ENCODE measurements at regions not wholly inside any gene's neighbourhood (a gene's known extent, or its start where the extent isn't known, plus 50 kb on each side); places are given as distances from the start of the nearest gene placed in this dataset.
A peak's percentile ranks its signal among the peaks of the same experiment; 100 is the strongest.

- DNase-seq (ENCODE audit: low spot score): no peak
Observed at GRCh38 chr2:23091900-23092299, 293.1 kb upstream of the KLHL29 start.

- peak; percentile 27 for DNase-seq (ENCODE audit: low spot score)
Observed at GRCh38 chr2:23092831-23093230, 292.1 kb upstream of the KLHL29 start.

- no peak for DNase-seq (ENCODE audit: low spot score)
Observed at GRCh38 chr2:23093513-23093912, 291.5 kb upstream of the KLHL29 start.

- no peak for DNase-seq (ENCODE audit: low spot score)
Observed at GRCh38 chr2:23096906-23097602, 287.9 kb upstream of the KLHL29 start.

- DNase-seq (ENCODE audit: low spot score): no peak
Observed at GRCh38 chr2:23100406-23100805, 284.6 kb upstream of the KLHL29 start.

GRCh38 chr2:23106242-23106785 lies 278.7 kb upstream of the KLHL29 start:
- no peak for DNase-seq (ENCODE audit: low spot score)

- DNase-seq (ENCODE audit: low spot score): no peak
Observed at GRCh38 chr2:23107327-23107941, 277.5 kb upstream of the KLHL29 start.

GRCh38 chr2:23111263-23111662 lies 273.7 kb upstream of the KLHL29 start:
- no peak for DNase-seq (ENCODE audit: low spot score)

- no peak for DNase-seq (ENCODE audit: low spot score)
Observed at GRCh38 chr2:23112517-23112916, 272.5 kb upstream of the KLHL29 start.

- DNase-seq (ENCODE audit: low spot score): no peak
Observed at GRCh38 chr2:23114299-23114698, 270.7 kb upstream of the KLHL29 start.

- no peak for DNase-seq (ENCODE audit: low spot score)
Observed at GRCh38 chr2:23118313-23118712, 266.7 kb upstream of the KLHL29 start.

GRCh38 chr2:23118894-23119293 lies 266.1 kb upstream of the KLHL29 start:
- DNase-seq (ENCODE audit: low spot score): no peak

GRCh38 chr2:23120161-23120560 lies 264.8 kb upstream of the KLHL29 start:
- DNase-seq (ENCODE audit: low spot score): no peak

- no peak for DNase-seq (ENCODE audit: low spot score)
Observed at GRCh38 chr2:23121968-23122648, 262.9 kb upstream of the KLHL29 start.

- no peak for DNase-seq (ENCODE audit: low spot score)
Observed at GRCh38 chr2:23122681-23123215, 262.2 kb upstream of the KLHL29 start.

- no peak for DNase-seq (ENCODE audit: low spot score)
Observed at GRCh38 chr2:23123686-23124085, 261.3 kb upstream of the KLHL29 start.

- DNase-seq (ENCODE audit: low spot score): no peak
Observed at GRCh38 chr2:23124214-23124750, 260.7 kb upstream of the KLHL29 start.

- no peak for DNase-seq (ENCODE audit: low spot score)
Observed at GRCh38 chr2:23127465-23127864, 257.5 kb upstream of the KLHL29 start.

- DNase-seq (ENCODE audit: low spot score): no peak
Observed at GRCh38 chr2:23128684-23129292, 256.2 kb upstream of the KLHL29 start.

- no peak for DNase-seq (ENCODE audit: low spot score)
Observed at GRCh38 chr2:23131066-23131575, 253.9 kb upstream of the KLHL29 start.

- no peak for DNase-seq (ENCODE audit: low spot score)
Observed at GRCh38 chr2:23132000-23132399, 253.0 kb upstream of the KLHL29 start.

All from NAMALWA (cell line).